ENCODE measurements at regions not wholly inside any gene's neighbourhood (a gene's known extent, or its start where the extent isn't known, plus 50 kb on each side); places are given as distances from the start of the nearest gene placed in this dataset.
"Not testable (repeated sequence)": the region's sequence is repeated elsewhere in the genome, so short reads cannot be mapped to it uniquely, and the experiment has no call there.

DNA sequence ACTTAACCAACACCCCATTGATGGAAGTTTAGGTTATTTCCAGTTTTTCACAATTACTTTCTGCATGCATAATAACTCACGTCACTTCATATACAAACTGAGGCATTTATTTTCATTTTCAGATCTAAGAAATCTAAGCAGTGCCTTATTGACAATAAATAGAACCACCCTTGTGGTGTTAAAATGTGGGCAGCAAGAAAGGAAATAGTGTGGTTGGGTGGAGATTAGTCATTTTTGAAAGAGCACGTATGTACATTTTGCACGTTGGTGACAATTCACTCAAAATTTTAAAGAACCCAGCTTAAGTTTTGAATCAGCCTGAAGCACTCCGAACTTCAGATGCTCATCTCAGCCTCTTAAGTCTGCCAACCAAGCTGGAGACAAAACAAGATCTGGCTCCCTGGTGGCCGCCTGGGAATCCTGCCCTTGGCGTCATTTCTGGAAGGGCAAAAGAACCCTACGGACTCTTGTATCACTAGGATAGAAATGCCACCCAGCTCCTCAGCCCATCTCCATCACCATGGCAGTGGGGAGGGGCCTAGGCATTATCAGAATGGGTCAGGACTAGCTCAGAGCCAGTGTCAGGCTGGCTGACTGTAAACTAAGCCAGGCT, 89.5 kb upstream of the BCL2L14 start:
- no peak overlapping the region for H3K9ac ChIP-seq (ENCODE audit: low read depth, low read length)
- H3K27me3 ChIP-seq (ENCODE audit: control insufficient read depth, insufficient read depth, low read length): no peaks in the 10 kb centered on the region
- peak overlapping the region; percentile 12 for H3K4me2 ChIP-seq (ENCODE audit: low read length)
- H3K4me1 ChIP-seq (ENCODE audit: control insufficient read depth, insufficient read depth, low read length): peaks cover 6% of the 10 kb centered on the region
- peak overlapping the region; percentile 27 for H3K4me3 ChIP-seq (ENCODE audit: low read length)
- no peaks in the 10 kb centered on the region for H3K9me3 ChIP-seq (replicated peaks; ENCODE audit: low read length)
- no peaks in the 10 kb centered on the region for H3K36me3 ChIP-seq (ENCODE audit: insufficient read depth, low read length)

DNA sequence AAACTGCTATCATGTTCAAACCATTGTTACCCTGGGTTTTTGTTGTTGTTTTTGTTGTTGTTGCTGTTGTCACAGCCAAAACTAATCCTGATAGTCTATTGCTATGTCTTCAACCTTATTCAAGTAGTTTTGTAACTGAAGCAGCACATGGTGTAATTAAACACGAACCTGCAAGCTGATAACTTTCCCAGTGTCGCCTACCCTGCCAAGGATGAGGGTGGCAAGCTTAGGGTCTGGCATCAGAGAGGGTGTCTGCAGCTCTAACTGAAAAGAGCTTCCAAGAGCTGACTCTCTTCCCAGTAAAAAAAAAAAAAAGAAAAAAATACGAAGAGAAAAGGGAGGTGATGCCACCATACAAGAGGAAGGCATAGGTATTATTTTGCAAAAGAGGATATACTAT, 86.3 kb upstream of the BCL2L14 start:
- Histone ChIP-seq H3K4me1 (ENCODE audit: control insufficient read depth, insufficient read depth, low read length) (peaks cover 6% of the 10 kb centered on the region), H3K9me3 (replicated peaks; ENCODE audit: low read length) (no peaks in the 10 kb centered on the region), H3K9ac (ENCODE audit: low read depth, low read length) (no peak overlapping the region), H3K4me3 (ENCODE audit: low read length) (no peak overlapping the region), H3K36me3 (ENCODE audit: insufficient read depth, low read length) (no peaks in the 10 kb centered on the region), H3K4me2 (ENCODE audit: low read length) (no peak overlapping the region), H3K27me3 (ENCODE audit: control insufficient read depth, insufficient read depth, low read length) (no peaks in the 10 kb centered on the region)

DNA sequence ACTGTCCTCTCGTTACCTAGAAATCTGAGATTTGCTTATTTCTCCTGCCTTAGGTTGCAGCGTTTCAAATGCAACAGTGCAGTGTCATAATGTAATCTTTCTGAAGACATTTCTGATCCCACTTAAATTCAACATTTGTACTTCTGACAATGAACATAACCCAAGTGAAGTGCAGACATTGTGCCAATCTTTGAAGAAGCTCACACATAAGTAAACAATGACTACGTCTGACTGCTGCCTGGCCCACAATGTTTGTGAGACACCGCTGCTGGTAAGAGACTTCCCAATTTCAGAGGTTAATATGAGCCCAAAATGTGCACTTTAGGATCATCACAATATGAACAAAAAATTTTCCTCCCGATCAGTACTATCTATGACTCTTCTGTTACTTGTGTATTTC, 84.6 kb upstream of the BCL2L14 start:
- no peaks in the 10 kb centered on the region for H3K9me3 ChIP-seq (replicated peaks; ENCODE audit: low read length)
- no peak overlapping the region for H3K4me3 ChIP-seq (ENCODE audit: low read length)
- H3K27me3 ChIP-seq (ENCODE audit: control insufficient read depth, insufficient read depth, low read length): no peaks in the 10 kb centered on the region
- no peak overlapping the region for H3K9ac ChIP-seq (ENCODE audit: low read depth, low read length)
- H3K4me2 ChIP-seq (ENCODE audit: low read length): no peak overlapping the region
- no peaks in the 10 kb centered on the region for H3K36me3 ChIP-seq (ENCODE audit: insufficient read depth, low read length)
- peaks cover 4% of the 10 kb centered on the region for H3K4me1 ChIP-seq (ENCODE audit: control insufficient read depth, insufficient read depth, low read length)

- Histone ChIP-seq H3K4me1 (ENCODE audit: control insufficient read depth, insufficient read depth, low read length) (no peaks in the 10 kb centered on the region), H3K4me3 (ENCODE audit: low read length) (no peak overlapping the region), H3K9ac (ENCODE audit: low read depth, low read length) (no peak overlapping the region), H3K9me3 (replicated peaks; ENCODE audit: low read length) (no peaks in the 10 kb centered on the region), H3K36me3 (ENCODE audit: insufficient read depth, low read length) (no peaks in the 10 kb centered on the region), H3K4me2 (ENCODE audit: low read length) (no peak overlapping the region), H3K27me3 (ENCODE audit: control insufficient read depth, insufficient read depth, low read length) (no peaks in the 10 kb centered on the region)
Measured at GRCh38 chr12:11987901-11988300, 82.8 kb upstream of the BCL2L14 start.

GRCh38 chr12:11991604-11992003, 79.1 kb upstream of the BCL2L14 start:
- H3K4me1 ChIP-seq (ENCODE audit: control insufficient read depth, insufficient read depth, low read length): no peaks in the 10 kb centered on the region
- H3K4me3 ChIP-seq (ENCODE audit: low read length): no peak overlapping the region
- H3K9ac ChIP-seq (ENCODE audit: low read depth, low read length): no peak overlapping the region
- H3K9me3 ChIP-seq (replicated peaks; ENCODE audit: low read length): no peaks in the 10 kb centered on the region
- peaks cover 3% of the 10 kb centered on the region for H3K27me3 ChIP-seq (ENCODE audit: control insufficient read depth, insufficient read depth, low read length)
- H3K36me3 ChIP-seq (ENCODE audit: insufficient read depth, low read length): no peaks in the 10 kb centered on the region
- no peak overlapping the region for H3K4me2 ChIP-seq (ENCODE audit: low read length)

GRCh38 chr12:11992515-11992914, 78.2 kb upstream of the BCL2L14 start:
- no peak overlapping the region for H3K4me3 ChIP-seq (ENCODE audit: low read length)
- H3K36me3 ChIP-seq (ENCODE audit: insufficient read depth, low read length): no peaks in the 10 kb centered on the region
- no peak overlapping the region for H3K4me2 ChIP-seq (ENCODE audit: low read length)
- H3K27me3 ChIP-seq (ENCODE audit: control insufficient read depth, insufficient read depth, low read length): peaks cover 3% of the 10 kb centered on the region
- H3K9ac ChIP-seq (ENCODE audit: low read depth, low read length): no peak overlapping the region
- no peaks in the 10 kb centered on the region for H3K9me3 ChIP-seq (replicated peaks; ENCODE audit: low read length)
- H3K4me1 ChIP-seq (ENCODE audit: control insufficient read depth, insufficient read depth, low read length): no peaks in the 10 kb centered on the region

DNA sequence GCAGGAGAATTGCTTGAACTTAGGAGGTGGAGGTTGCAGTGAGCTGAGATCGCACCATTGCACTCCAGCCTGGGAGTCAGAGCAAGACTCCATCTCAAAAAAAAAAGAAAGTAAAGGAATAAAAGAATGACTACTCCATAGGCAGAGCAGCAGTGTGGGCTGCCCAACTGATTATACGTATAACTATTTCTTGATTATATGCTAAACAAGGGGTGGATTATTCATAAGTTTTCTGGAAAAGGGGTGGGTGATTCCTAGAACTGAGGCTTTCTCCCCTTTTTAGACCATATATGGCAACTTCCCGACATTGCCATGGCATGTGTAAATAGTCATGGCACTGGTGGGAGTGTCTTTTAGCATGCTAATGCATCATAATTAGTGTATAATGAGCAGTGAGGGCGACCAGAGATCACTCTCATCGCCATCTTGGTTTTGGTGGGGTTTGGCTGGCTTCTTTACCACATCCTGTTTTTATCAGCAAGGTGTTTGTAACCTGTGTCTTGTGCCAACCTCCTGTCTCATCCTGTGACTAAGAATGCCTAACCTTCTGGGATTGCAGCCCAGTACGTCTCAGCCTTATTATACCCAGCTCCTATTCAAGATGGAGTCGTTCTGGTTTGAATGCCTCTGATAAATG, 72.3 kb upstream of the BCL2L14 start:
- not testable (repeated sequence) for H3K27me3 ChIP-seq (ENCODE audit: control insufficient read depth, insufficient read depth, low read length); H3K4me1 ChIP-seq (ENCODE audit: control insufficient read depth, insufficient read depth, low read length); H3K36me3 ChIP-seq (ENCODE audit: insufficient read depth, low read length); H3K4me3 ChIP-seq (ENCODE audit: low read length); H3K9ac ChIP-seq (ENCODE audit: low read depth, low read length); H3K4me2 ChIP-seq (ENCODE audit: low read length); H3K9me3 ChIP-seq (replicated peaks; ENCODE audit: low read length)

- Histone ChIP-seq H3K4me3 (ENCODE audit: low read length) (no peak overlapping the region), H3K9me3 (replicated peaks; ENCODE audit: low read length) (no peaks in the 10 kb centered on the region), H3K36me3 (ENCODE audit: insufficient read depth, low read length) (no peaks in the 10 kb centered on the region), H3K27me3 (ENCODE audit: control insufficient read depth, insufficient read depth, low read length) (peaks cover 4% of the 10 kb centered on the region), H3K4me2 (ENCODE audit: low read length) (no peak overlapping the region), H3K4me1 (ENCODE audit: control insufficient read depth, insufficient read depth, low read length) (no peaks in the 10 kb centered on the region), H3K9ac (ENCODE audit: low read depth, low read length) (no peak overlapping the region)
Measured at GRCh38 chr12:11998944-11999315, 71.8 kb upstream of the BCL2L14 start.

- Histone ChIP-seq H3K4me1 (ENCODE audit: control insufficient read depth, insufficient read depth, low read length) (peaks cover 3% of the 10 kb centered on the region), H3K4me3 (ENCODE audit: low read length) (no peak overlapping the region), H3K9me3 (replicated peaks; ENCODE audit: low read length) (no peaks in the 10 kb centered on the region), H3K4me2 (ENCODE audit: low read length) (no peak overlapping the region), H3K27me3 (ENCODE audit: control insufficient read depth, insufficient read depth, low read length) (peaks cover 4% of the 10 kb centered on the region), H3K9ac (ENCODE audit: low read depth, low read length) (no peak overlapping the region), H3K36me3 (ENCODE audit: insufficient read depth, low read length) (no peaks in the 10 kb centered on the region)
Measured at GRCh38 chr12:12003609-12004008, 67.1 kb upstream of the BCL2L14 start.

- Histone ChIP-seq H3K27me3 (ENCODE audit: control insufficient read depth, insufficient read depth, low read length) (peaks cover 4% of the 10 kb centered on the region), H3K9me3 (replicated peaks; ENCODE audit: low read length) (no peaks in the 10 kb centered on the region), H3K4me3 (ENCODE audit: low read length) (no peak overlapping the region), H3K9ac (ENCODE audit: low read depth, low read length) (no peak overlapping the region), H3K4me1 (ENCODE audit: control insufficient read depth, insufficient read depth, low read length) (peaks cover 3% of the 10 kb centered on the region), H3K36me3 (ENCODE audit: insufficient read depth, low read length) (no peaks in the 10 kb centered on the region), H3K4me2 (ENCODE audit: low read length) (no peak overlapping the region)
Measured at GRCh38 chr12:12004524-12004923, 66.2 kb upstream of the BCL2L14 start.

DNA sequence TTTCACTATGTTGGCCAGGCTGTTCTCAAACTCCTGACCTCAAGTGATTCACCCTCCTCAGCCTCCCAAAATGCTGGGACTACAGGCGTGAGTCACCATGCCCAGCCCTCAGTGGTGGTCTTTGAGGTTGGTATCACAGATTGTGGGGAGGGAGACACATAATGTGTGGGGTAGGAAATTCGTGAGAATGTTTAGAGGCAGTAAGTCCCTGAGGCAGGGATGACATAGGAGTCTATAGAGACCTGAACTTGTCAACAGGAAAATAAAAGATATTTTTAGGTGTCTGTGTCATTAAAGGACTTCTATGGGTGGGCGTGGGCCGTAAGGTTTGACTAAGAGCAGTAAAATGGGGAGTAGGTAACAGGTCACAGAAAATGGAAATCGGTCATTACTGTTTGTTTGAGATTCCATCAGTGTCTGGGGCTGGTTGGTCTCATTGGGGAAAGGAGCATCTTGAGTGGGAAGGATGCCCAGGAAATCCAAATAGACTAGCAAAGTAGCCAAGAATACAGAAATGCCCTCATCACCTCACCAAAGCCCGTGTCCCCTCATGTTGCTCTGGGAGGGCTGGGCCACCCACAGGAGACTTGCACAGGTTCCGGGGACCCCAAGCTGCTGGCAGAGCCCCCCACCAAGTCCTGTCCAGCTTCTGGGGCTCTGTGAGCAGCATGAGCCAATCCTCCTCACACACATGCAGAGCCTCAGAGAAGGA, 63.6 kb upstream of the BCL2L14 start:
- no peaks in the 10 kb centered on the region for H3K36me3 ChIP-seq (ENCODE audit: insufficient read depth, low read length)
- no peak overlapping the region for H3K9ac ChIP-seq (ENCODE audit: low read depth, low read length)
- H3K4me2 ChIP-seq (ENCODE audit: low read length): no peak overlapping the region
- H3K4me1 ChIP-seq (ENCODE audit: control insufficient read depth, insufficient read depth, low read length): peaks cover 7% of the 10 kb centered on the region
- H3K4me3 ChIP-seq (ENCODE audit: low read length): no peak overlapping the region
- H3K27me3 ChIP-seq (ENCODE audit: control insufficient read depth, insufficient read depth, low read length): peaks cover 4% of the 10 kb centered on the region
- H3K9me3 ChIP-seq (replicated peaks; ENCODE audit: low read length): no peaks in the 10 kb centered on the region

Measured in skeletal muscle satellite cell (primary cell).